NCI-H510A treated with DMSO at 0.1 percent for 48 hours (cell line): ENCODE measurements at regions not wholly inside any gene's neighbourhood (a gene's known extent, or its start where the extent isn't known, plus 50 kb on each side); places are given as distances from the start of the nearest gene placed in this dataset.

Experiments used
- DNase-seq: peaks from one replicate; lab custom pipeline; 2025; lab: John Stamatoyannopoulos, UW

DNA sequence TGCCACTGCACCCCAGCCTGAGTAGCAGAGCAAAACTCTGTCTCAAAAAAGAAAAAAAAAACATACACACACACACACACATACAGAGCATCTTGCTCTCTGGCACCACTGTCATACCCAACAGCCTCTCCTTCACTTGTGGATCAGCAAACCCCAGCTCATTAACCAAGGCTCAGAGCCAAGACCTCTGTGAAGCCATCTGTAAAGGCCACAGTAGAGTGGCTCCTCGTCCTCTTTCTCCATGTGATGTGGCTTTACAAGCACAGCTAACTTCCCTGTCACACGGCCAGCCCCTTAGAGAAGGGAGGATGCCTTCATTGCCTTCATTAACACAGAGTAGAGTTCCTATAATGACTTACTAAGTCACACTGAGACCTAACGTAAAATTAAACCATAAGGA lies 62.7 kb upstream of the LSM14A start:
- no peak for DNase-seq

DNA sequence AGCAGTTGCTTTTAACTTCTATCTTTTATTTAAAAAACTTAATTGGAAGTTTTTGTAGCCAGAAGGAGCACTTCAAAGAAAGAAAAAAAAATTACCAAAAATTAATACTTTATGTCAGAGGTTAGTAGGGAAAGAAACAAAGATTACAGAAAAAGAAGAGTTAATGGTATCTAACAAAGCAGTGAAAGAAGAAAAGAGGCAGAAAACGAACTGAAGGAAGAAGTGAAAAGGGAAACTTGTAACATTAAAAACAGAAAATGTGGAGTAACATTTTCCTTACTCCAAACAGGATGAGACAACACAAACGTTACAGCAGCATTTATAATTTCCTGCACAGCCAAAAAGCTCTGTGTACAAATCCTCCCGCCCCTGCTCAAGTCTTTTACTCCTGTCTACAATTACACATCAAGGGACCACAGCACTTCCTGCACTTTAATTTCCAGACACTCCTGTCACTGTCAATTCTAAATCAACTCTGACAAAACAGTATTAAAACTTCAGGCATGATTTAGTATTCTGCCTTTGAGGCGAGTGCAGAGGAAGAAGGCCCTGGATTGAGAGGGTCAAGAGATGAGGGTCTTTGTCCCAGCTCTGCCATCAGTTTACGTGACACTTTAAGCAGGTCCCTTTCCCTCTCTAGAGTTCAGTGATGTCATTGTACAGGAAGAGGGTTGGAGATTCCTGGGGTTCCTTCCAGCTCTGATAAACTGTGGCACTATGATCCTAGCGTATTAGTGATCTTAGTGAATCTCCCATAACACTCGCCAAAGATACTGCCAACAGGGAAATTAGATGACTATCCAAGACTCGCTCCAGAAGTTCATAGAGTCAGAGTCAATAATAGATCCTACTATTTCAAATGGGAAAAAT lies 53.2 kb upstream of the LSM14A start:
- no peak for DNase-seq

DNA sequence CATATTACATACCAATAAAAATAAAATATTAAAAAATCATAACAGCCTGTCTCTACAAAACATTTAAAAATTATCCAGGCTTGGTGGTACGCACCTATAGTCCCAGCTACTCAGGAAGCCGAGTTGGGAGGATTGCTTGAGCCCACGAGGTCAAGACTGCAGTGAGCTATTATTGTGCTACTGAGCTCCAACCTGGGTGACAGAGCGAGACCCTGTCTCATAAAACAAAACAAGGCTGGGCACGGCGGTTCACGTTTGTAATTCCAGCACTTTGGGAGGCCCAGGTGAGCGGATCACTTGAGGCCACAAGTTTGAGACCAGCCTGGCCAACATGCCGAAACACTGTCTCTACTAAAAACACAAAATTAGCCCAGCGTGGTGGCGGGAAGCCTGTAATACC lies 52.2 kb upstream of the LSM14A start:
- DNase-seq, result no peak

DNA sequence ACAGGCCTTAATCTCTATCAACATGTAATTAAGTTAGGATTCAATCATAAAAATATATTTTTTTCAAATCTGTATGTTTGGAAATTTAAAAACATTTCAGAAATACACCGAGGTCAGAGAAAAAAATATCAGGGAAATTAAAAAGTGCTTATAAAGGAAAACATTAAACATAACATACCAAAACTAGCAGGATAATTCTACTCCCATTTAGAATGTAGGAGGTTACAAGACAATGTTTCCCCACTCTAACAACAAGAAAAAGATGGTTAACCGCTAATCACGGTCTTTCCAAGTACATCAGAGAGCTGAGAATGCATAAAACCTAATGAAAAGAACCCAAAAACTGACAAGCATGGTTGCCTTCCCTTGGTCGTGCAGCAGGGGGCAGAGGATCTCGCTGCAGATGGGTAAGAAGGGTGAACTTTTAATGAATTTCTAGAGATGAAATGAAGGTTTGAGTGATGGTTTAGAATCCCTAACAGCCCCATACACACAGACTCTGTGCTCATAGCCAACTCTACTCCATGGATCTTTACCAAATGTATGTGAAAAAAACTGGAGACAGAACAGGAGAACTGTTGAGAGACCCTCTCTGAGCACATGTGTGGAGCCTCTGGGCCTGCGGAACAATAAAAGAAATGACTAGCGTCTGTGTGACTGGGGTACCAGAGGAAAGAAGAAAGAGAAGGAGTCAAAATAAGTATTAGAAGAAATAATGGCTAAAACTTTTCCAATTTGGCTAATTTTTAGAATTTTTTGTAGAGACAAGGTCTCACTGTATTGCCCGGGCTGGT lies 51.3 kb upstream of the LSM14A start:
- no peak for DNase-seq
